ENCODE measurements at regions not wholly inside any gene's neighbourhood (a gene's known extent, or its start where the extent isn't known, plus 50 kb on each side); places are given as distances from the start of the nearest gene placed in this dataset.

GRCh38 chr2:237030382-237030781, 55.3 kb upstream of the COPS8 start:
- DNase-seq (ENCODE audit: low read depth in 2 of 2), result no peak

GRCh38 chr2:237033536-237034060, 52.1 kb upstream of the COPS8 start:
- no peak for DNase-seq (ENCODE audit: low read depth in 2 of 2)

- DNase-seq (ENCODE audit: low read depth in 2 of 2), result no peak
Observed at GRCh38 chr2:237035781-237036475, 49.8 kb upstream of the COPS8 start.
